Cardiac muscle cell (in vitro differentiated cells and primary cell): ENCODE measurements at regions not wholly inside any gene's neighbourhood (a gene's known extent, or its start where the extent isn't known, plus 50 kb on each side); places are given as distances from the start of the nearest gene placed in this dataset.

Experiments used
- DNase-seq, 2 donors: peaks; one replicate each; pipeline versions ENCODE4 v3.0.0 to v3.0.0-alpha.2; 2010 to 2017; ENCODE audit warnings: low read depth in 1 of 2, low spot score in 1 of 2
- H3K27ac ChIP-seq: fragments of 200-600 bp; sonication (generic); 2 replicates; pipeline ENCODE4 v1.5.1; 2016
- H3K27me3 ChIP-seq: fragments of 200-600 bp; sonication (generic); 2 replicates; pipeline ENCODE4 v1.6.0; 2016; ENCODE audit warnings: control low read depth
- H3K36me3 ChIP-seq: fragments of 200-600 bp; sonication (generic); 2 replicates; pipeline ENCODE4 v1.5.1; 2016; ENCODE audit warnings: control low read depth
- H3K4me1 ChIP-seq: fragments of 200-600 bp; sonication (generic); 2 replicates; pipeline ENCODE4 v1.8.1; 2017; ENCODE audit warnings: low read depth, mild to moderate bottlenecking, mixed run types
- H3K4me3 ChIP-seq: fragments of 200-600 bp; sonication (generic); 2 replicates; pipeline ENCODE4 v1.5.1; 2016; ENCODE audit warnings: mild to moderate bottlenecking
- H3K9me3 ChIP-seq: fragments of 200-600 bp; sonication (generic); 2 replicates; pipeline ENCODE4 v1.5.1; 2017; ENCODE audit warnings: low read depth, mild to moderate bottlenecking, control low read depth
- CTCF ChIP-seq: IDR thresholded peaks from 2 replicates; pipeline ENCODE4 v1.5.1; 2012; ENCODE audit warnings: low read depth, mild to moderate bottlenecking, low read length

GRCh38 chrX:113586281-113586898 is 745.8 kb upstream of the AMOT start:
- no peaks in the 10 kb centered on the region for H3K9me3 ChIP-seq
- no peaks in the 10 kb centered on the region for H3K4me1 ChIP-seq
- no peaks in the 10 kb centered on the region for H3K27me3 ChIP-seq
- no peak for TF ChIP-seq CTCF
- no peak overlapping the region for H3K4me3 ChIP-seq
- H3K36me3 ChIP-seq: no peaks in the 10 kb centered on the region
- no peak overlapping the region for H3K27ac ChIP-seq
- no peak for DNase-seq

- Histone ChIP-seq H3K27me3 (no peaks in the 10 kb centered on the region), H3K4me3 (no peak overlapping the region), H3K36me3 (no peaks in the 10 kb centered on the region), H3K27ac (no peak overlapping the region), H3K4me1 (no peaks in the 10 kb centered on the region), H3K9me3 (no peaks in the 10 kb centered on the region)
- DNase-seq: no peak
- no peak for TF ChIP-seq CTCF
Observed at GRCh38 chrX:113580486-113580885, 739.9 kb upstream of the AMOT start.

- Histone ChIP-seq H3K4me1 (no peaks in the 10 kb centered on the region), H3K27ac (no peak overlapping the region), H3K27me3 (no peaks in the 10 kb centered on the region), H3K4me3 (no peak overlapping the region), H3K36me3 (no peaks in the 10 kb centered on the region), H3K9me3 (no peaks in the 10 kb centered on the region)
- no peak for TF ChIP-seq CTCF
- DNase-seq: no peak
Observed at GRCh38 chrX:113558576-113558975, 717.9 kb upstream of the AMOT start.

GRCh38 chrX:113551919-113552318 is 711.3 kb upstream of the AMOT start:
- no peak for DNase-seq
- no peaks in the 10 kb centered on the region for H3K27me3 ChIP-seq
- H3K36me3 ChIP-seq: no peaks in the 10 kb centered on the region
- no peak overlapping the region for H3K27ac ChIP-seq
- TF ChIP-seq CTCF: no peak
- no peaks in the 10 kb centered on the region for H3K4me1 ChIP-seq
- no peak overlapping the region for H3K4me3 ChIP-seq
- H3K9me3 ChIP-seq: no peaks in the 10 kb centered on the region

- no peak for DNase-seq
- no peak for TF ChIP-seq CTCF
- Histone ChIP-seq H3K9me3 (no peaks in the 10 kb centered on the region), H3K27me3 (no peaks in the 10 kb centered on the region), H3K36me3 (no peaks in the 10 kb centered on the region), H3K4me1 (no peaks in the 10 kb centered on the region), H3K4me3 (no peak overlapping the region), H3K27ac (no peak overlapping the region)
Observed at GRCh38 chrX:113548308-113549015, 707.8 kb upstream of the AMOT start.
